ENCODE measurements at regions not wholly inside any gene's neighbourhood (a gene's known extent, or its start where the extent isn't known, plus 50 kb on each side); places are given as distances from the start of the nearest gene placed in this dataset.

- TF ChIP-seq CTCF (IDR thresholded peaks at IDR 0.05; ENCODE audit: insufficient read depth, low read length) (no peak), POLR2AphosphoS5 (IDR thresholded peaks at IDR 0.05; ENCODE audit: low read depth) (no peak), REST (IDR thresholded peaks at IDR 0.05; ENCODE audit: insufficient replicate concordance, low read depth) (no peak), SPI1 (IDR thresholded peaks at IDR 0.05; ENCODE audit: borderline replicate concordance, low read depth) (no peak), GABPA (IDR thresholded peaks at IDR 0.05; ENCODE audit: low read depth) (no peak)
Measured at GRCh38 chr7:4319280-4319679, 362.8 kb upstream of the FOXK1 start.
